Pons (tissue), 1 donor: ENCODE measurements at regions not wholly inside any gene's neighbourhood (a gene's known extent, or its start where the extent isn't known, plus 50 kb on each side); places are given as distances from the start of the nearest gene placed in this dataset.

ENCODE experiments used
- DNase-seq: peaks from one replicate; pipeline ENCODE4 v3.0.0-alpha.2; 2016; ENCODE audit warnings: low spot score

DNA sequence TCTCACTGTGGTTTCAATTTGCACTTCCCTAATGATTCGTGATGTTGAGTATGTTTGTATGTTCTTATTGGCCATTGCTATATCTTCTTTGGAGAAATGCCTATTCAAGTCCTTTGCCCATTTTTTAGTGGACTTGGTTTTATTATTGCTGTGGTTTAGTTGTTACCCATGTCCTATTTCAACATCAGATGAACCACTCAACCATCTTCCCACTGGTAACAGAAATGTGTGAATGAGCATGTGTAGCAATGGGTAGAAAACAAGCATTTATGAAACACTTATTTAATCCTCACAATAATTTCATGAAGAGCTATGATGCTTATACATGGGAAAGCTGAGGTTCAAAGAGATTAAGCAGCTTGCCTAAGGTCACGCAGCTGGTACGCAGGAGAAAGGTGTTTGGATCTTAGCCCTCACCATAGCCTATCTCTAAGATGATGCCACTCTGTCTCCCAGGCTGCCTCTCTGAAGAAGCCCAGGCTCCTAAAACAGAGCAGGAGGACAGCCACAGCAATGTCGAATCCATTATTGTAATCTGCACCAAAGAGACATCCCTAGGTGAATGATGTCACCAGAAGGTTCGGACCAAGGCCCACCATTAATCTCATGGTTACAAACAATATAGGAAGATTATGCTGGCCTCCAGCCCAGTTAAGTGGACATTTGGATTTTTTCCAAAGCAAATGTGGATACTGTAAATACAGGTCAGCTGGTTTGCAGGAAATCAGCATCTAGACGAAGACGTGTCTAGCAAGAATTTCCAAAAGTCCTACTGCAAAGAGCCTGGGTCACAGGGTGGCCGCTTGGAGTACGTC is 447.6 kb upstream of the ZMIZ1 start:
- no peak for DNase-seq

DNA sequence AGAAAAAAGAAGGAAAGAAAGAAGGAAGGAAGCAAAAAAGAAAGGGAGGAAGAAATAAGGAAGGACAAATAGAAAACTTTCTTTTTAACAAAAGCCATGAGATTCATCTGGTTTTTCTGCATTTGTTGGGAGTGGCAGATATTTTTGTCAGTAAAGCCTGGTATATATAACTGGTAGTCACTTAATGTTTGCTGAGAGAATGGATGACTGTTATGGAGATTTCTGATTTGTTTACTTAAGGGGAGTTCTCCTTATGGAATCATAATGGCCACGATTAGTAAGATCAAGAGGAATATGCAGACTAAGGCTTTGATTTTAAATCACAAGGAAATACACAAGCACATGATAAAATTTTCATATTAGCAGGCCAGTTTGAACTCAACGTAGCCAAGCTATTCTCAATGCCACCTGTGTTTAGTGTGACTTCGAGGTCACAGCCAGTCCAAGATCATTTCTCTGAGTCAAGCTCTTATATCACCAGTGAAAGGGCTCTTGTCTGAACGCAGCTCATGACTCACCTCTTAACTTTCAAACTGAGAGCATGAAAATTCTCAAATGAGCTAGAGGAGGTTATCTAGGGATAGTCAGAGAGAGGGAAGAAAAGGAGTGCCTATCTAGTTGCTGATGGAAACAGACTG is 445.1 kb upstream of the ZMIZ1 start:
- peak; percentile 2 for DNase-seq

DNA sequence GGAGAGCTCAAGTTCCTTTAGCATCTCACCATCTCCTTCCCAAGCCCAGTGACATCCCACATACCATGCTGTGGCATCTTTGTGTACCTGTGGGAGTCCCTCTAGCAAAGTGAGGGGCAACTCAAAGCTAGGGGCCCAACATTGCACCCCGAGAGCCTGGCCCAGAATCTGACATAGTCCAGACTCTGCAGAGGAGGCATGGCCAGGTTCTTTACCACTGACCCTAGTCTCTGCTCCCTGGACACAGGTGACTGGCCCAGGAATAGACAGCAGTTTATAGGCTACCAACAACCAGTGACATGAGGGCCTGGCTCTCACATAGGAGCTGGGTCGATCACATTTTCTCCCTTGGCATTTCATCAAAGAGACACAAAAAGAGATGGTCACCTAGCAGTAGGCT is 444.0 kb upstream of the ZMIZ1 start:
- DNase-seq: no peak

DNA sequence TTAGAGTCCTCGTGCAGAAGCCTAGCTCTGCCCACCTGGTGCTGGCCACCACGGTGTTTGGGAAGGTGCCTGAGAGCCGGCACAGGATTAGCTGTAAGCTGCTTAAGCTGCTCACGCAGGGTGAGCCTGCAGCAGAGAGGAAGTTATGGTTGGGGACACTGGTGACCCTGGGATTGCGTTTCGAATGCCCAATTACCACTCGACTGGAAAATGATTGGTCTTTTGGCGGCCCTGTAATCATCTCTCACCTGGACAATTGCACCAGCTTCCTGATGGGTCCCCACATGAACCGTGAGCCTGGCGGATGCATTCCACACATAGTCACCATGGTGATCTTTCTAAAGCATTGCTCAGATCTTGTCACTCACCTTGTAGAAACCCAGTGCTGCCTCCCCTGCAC is 442.3 kb upstream of the ZMIZ1 start:
- no peak for DNase-seq

DNA sequence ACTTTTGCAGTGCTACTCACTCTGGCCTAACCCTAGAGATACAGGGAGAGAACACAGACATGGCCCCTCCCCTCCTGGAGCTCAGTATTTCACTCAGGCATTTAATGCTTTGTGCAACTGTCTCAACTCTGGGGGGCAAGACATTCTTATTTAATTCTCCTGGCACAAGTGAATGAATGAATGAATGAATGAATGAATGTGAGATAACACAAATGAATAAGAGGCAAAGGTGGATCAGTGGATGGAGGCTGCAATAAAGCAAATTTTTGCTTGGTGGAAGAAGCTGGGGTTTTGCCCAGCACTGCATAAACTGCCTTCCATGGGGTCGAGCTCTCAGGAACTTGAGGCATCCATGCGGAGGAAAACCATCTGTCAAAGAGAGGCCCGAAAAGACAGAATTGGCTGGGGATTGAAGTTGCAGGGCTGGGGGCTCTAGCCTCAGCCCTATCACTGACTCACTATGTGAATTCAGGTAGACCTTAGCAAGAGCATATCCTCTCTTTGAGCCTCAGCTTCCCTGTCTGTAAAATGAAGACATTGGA is 441.4 kb upstream of the ZMIZ1 start:
- no peak for DNase-seq

DNA sequence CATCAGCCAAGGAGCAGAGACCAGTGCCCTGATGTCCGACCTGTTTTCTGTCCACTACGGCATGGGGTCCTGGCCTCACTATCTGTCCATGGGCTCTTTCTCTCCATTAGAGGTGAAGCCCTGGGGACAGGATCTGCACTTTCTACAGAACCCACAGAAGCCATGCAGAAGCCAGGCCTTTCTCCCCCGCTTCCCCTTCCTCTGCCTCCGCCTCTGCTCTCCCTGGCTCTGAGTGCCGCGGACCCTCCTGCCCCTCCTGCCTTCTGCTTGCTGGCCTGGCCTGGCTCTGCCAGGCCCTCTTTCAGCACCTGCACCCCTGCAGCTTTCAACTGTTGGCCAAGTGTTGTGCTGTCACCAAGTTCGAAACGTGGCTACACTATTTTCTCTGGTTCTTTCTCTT is 439.8 kb upstream of the ZMIZ1 start:
- no peak for DNase-seq

DNA sequence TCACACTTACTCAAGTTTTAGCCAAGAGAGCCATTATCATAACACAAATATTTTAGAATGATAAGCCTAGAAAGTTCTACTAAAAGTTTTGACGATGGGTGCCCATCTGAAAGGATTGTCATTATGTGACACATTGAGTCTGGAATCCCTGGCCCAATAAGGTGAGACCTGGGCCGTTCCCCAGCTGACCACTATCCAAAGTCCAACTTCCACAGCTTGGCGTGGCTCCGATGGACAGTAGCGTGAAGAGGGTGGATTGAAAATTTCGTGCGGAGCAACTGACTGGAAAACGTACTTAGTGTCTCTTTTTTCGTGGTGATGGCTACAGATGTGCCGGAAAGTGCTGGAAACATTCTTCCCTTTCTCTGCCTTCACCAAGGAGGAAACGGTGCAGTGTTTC is 439.0 kb upstream of the ZMIZ1 start:
- no peak for DNase-seq

DNA sequence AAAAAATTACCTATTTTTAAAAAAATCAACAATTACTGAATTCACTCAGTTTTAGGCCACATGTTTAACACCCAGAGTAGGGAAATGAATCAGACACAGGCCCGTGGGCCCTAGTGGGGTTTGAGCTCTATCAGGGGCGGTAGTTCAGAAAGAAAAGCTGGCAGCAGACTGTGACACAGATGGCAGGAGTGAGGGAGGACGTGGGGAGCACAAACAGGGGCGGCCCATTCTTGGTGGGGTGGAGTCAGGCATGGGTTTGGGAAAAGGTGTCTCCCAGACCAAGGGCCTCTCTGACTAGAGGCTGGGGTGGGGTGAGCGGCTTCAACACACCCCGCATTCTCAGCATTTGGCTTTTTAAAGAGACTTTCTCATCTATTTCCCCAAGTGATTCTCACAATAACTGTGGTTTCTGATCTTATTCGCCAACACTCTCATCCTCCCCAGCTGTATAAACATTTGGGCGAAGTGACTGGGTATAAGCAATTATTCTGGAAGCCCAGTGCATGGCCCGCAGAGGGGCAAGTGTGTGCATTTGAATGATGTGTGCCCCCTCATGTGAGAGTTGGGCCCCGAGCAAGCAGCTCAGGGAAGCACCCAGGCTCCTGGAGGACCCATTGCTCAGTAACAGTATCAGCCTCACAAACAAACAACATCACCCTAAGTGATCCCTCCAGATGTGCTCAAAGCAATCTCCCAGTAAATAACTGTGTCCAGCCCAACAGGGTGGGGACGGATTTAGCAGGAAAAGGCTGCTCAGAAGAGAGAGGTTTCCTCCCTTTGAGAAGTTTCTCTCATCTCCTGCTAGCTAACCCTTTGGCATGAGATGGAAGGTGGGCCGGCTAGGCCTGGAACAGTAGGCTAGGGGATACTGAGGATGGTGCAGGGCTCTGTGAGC is 437.6 kb upstream of the ZMIZ1 start:
- no peak for DNase-seq

DNA sequence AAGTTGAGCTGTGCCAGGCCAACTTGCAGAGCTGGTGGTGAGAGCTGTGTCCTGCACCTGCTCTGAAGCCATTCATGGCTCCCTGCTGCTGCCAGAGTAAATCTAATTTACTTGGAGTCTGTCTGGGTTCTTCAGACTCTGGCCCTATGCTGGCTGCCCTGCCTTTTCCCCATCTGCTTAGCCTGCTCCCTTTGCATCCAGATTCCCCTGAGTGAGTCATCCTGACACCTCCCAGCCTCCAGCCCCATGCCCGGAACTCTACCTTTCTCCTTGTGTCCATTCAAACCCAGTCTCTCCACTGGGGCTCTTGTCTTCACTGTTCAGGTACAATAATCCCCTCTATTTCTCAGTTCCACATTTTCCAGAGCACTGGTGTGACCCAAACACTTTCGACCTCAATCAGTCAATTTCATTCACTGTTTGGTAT is 434.4 kb upstream of the ZMIZ1 start:
- DNase-seq: peak; percentile 10

DNA sequence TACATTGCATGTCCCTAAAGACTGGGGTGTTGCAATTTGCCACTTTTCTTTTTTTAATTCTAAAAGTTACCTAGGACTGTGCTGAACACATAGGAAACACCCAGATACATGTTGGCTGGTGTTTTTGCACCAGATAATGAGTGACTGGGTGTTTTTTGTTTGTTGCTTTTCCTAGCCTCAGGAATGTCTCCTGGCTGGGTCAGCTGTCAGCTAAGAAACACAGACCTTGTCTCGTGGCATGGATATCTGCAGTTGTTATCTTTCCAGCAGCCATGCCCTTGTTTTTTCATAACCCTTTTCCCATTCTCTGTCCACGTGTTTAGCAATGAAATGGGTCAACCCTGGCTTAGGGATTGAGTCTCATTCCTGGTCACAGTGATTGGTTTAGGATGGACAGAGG is 433.9 kb upstream of the ZMIZ1 start:
- no peak for DNase-seq

DNA sequence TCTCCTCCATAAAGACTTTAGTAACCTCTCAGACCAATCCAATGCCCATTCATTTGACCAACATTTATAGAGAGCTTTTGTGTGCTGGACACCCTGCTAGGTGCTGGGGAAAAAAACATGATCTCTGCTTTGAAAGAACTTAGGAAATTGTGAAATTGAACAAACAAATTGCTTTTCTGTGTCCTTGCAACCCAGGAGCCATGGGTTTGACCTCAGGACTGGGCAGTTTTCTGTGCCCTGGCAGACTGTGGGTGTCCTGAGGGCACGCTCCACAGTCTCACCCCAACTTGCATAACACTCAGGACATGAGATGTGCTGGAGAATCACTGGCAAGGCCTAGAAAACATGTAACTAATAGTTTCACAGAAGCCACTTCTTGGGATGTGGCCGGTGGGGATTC is 429.1 kb upstream of the ZMIZ1 start:
- no peak for DNase-seq

DNA sequence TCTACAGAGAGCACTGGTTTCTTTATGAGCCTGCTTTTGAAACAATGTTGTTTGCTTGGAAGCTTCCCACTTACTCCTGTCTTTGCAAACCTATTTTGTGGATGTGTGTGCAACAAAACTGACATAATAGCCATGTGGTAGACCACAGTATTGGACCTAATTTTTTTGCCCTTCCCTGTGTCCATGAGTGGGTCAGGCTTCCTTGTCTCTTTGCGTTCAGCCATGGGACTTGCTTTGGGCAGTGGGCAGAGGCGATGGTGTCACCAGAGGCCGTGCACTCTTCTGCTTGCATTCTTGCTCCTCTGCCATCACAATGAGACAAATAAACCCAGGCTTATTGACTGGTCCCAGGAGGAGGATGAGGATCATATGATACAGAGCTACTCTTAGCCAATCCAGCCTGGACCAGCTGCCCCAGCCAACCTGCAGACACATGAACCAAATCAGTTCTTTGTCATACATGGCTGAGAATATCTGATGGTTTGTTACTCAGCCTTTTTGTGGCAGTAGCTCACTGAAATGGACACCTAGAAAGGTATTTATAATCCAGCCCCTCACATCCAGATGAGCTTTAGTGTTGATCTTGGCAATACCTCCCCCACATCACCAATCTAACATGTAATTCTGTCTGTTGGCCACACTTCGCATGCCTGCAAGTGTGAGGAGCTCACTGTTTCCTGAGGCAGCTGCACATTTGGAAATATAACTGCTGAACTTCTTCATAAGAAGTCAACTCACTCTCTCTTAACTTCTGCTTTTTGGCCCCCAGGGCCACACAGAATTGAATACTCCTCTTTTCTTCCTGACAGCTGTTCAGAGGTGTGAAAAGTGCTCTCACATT is 427.8 kb upstream of the ZMIZ1 start:
- DNase-seq: no peak

DNA sequence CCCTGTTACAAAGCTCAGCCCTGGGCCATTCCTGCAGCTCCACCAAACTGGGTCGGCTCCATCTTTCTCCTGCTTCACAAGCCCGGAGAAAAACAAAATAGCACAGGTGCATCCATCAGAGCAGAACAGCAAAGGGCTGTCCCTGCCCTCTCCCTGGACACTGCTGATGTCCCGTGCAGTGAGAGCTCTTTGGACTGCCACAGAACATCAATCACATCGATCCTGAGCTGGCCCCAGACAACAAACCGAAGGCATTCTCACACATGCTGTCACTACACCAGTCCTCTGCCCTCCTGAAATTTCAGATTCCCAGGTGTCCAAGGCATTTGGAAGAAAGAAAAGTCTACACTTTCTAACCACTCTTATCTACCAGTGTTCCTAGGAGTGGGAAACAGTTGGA is 427.1 kb upstream of the ZMIZ1 start:
- DNase-seq: no peak

DNA sequence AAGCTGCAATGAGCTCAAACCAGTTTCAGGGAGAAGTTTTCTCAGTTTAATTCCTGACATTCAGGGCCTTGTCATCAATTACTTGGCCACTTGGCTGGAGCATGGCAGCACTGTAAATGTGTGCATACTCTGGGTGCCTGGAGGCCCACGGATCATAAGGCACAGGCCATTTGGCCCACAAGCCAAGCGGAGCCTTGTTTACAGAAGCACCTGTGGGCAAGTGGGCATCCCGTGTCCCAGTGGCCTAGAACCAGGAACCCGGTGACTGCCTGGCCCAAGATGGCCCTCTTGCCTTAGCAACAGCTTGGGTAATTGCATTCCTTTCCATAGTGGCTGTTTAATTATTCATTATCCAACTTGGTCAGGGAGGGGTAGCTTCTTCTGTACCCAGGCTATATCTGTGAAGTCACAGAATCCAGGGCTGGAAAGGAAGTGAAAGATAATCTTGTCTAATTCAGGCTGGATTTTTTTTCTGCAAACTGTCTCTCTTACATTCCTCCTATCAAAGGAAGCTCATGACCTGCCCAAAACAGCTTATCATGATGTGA is 426.4 kb upstream of the ZMIZ1 start:
- no peak for DNase-seq

DNA sequence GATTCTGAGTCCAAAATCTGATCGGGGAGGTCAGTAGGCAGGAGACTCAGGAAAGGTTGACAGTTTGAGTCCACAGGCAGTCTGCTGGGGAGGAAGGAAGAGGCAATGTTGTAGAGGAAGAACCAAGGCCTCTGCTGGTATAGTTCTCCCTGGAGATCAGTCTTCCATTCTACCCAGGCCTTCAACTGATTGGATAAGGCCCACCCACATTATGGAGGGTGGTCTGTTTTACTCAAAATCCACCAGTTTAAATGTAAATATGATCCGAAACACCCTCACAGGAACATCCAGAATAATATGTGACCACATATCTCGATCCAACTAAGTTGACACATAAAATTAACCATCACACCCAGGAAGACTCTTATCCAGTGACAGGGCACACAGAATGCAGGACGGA is 425.3 kb upstream of the ZMIZ1 start:
- no peak for DNase-seq

DNA sequence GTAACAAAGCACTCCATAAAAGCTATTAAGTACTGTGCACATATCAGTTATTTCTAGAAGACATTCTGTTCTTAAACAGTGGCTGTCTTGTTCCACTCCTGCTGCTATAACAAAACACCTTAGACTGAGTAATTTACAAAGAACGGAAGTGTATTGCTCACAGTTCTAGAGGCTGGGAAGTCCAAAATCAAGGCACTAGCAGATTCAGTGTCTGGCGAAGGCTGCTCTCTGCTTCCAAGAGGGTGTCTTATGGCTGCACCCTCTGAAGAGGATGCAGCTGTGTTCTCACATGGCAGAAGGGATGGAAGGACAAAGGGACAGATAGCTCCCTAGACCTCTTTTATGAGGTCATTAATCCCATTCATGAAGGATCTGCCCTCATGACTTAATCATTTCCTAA is 424.2 kb upstream of the ZMIZ1 start:
- DNase-seq: no peak

DNA sequence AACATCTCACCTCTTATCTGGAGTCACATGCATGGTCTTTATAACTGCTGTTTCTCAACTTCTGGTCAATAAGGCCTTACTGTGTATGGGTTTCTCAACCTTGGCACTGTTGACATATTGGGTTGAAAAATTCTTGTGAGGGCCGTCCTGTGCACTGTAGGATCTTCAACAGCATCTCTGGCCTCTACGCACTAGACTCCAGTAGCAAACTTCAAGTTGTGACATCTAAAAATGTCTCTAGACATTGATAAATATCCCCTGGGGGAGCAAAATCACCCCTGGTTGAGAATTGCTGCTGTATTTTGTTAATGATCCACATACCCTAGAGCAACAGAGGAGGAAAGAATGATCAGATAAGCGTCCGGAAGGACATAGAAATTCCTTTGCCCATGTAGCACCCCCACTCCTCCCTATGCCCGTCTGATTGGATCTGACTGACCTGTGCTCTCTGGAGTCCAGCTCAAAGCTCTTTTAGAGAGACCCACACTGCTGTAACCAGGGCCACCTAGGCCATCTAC is 423.5 kb upstream of the ZMIZ1 start:
- no peak for DNase-seq

DNA sequence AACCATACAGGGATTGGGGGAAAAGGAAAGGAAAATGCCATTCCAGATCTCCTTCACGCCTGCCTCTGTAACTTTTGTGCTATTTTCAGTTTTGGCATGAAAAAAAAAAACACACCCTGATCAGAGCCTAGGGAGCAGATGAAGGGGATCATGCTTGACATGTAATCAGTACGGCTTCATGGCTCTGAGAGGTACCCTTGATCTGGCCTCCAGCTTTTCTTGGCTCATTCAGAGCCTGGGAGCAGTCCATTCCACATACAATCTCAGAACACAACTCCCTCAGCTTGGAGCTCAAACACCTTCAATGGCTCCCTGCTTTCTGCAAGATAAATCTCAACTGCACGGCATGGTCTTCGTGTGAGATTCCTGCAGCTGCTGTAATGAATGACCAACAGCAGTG is 422.8 kb upstream of the ZMIZ1 start:
- no peak for DNase-seq

DNA sequence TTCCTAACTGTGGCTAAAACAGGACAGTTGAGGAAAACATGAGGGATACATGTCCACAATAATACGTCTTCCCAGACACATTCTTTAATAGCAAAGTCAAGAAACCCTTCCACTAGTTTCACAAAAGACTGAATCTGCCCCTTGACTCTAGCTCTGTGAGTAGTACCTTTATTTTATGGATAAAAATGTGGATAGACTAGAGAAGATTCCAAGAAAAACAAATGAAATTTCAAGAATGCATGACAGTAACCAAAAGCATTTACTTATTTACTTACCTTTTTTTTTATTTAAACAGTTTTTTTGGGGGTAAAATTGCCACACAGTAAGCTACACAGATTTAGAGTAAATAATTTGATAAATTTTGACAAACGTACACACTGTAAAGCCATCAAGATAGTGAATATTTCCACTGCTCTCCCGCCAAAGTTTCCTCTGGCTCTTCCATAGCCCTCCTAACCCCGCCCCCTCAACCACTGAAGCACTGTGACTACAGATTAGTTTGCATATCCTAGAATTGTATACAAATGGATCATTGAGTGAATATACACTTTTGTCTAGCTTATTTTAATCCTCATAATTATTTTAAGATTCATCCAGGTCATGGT is 420.4 kb upstream of the ZMIZ1 start:
- no peak for DNase-seq

DNA sequence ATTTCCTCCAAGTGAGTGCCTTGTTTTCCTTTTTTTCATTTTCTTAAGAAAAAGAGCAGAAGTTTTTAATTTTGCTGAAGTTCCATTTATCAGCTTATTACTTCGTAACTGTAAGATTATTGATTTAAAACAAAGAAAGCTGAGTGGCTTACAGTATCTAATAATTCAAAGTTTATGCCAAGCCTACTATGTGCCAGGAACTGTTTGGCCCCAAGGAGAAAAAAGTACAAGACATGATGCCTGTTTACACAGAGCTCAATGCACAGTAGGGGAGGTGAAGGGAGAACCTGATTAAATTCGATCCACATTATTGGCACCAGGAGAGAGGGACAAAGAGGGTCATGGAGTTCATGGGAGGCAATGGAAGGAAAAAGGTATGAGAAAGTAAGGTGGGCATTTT is 419.3 kb upstream of the ZMIZ1 start:
- DNase-seq: no peak

DNA sequence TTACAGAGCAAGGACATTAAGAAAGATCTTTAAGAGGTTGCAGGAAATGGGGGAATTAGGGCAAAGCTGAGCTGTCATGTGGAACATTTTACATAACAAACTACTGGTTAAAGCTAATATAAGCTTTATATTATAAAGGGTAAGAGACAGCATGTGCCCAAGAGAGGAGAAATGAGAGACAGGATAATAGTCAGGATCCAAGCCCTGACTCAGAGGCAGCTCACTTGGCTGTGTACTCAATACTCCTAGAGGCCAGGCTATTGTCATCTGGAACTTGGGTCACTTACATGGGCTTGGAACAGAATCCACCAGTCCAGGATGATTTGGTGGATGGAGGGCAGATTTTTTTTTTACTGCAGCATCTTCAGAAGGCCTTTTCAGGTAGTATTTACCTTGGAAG is 418.6 kb upstream of the ZMIZ1 start:
- DNase-seq: no peak
